ENCODE measurements at regions not wholly inside any gene's neighbourhood (a gene's known extent, or its start where the extent isn't known, plus 50 kb on each side); places are given as distances from the start of the nearest gene placed in this dataset.

- TF ChIP-seq CTCF (IDR thresholded peaks at IDR 0.05; ENCODE audit: poor library complexity, severe bottlenecking): no peak
- no peak for TF ChIP-seq EP300 (conservative IDR thresholded peaks at IDR 0.05; ENCODE audit: poor library complexity, severe bottlenecking)
- TF ChIP-seq, protein P1, sequence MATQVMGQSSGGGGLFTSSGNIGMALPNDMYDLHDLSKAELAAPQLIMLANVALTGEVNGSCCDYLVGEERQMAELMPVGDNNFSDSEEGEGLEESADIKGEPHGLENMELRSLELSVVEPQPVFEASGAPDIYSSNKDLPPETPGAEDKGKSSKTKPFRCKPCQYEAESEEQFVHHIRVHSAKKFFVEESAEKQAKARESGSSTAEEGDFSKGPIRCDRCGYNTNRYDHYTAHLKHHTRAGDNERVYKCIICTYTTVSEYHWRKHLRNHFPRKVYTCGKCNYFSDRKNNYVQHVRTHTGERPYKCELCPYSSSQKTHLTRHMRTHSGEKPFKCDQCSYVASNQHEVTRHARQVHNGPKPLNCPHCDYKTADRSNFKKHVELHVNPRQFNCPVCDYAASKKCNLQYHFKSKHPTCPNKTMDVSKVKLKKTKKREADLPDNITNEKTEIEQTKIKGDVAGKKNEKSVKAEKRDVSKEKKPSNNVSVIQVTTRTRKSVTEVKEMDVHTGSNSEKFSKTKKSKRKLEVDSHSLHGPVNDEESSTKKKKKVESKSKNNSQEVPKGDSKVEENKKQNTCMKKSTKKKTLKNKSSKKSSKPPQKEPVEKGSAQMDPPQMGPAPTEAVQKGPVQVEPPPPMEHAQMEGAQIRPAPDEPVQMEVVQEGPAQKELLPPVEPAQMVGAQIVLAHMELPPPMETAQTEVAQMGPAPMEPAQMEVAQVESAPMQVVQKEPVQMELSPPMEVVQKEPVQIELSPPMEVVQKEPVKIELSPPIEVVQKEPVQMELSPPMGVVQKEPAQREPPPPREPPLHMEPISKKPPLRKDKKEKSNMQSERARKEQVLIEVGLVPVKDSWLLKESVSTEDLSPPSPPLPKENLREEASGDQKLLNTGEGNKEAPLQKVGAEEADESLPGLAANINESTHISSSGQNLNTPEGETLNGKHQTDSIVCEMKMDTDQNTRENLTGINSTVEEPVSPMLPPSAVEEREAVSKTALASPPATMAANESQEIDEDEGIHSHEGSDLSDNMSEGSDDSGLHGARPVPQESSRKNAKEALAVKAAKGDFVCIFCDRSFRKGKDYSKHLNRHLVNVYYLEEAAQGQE (IDR thresholded peaks at IDR 0.05; ENCODE audit: borderline replicate concordance): no peak
- no peak for TF ChIP-seq POLR2AphosphoS5 (IDR thresholded peaks at IDR 0.05)
- TF ChIP-seq EZH2 (IDR thresholded peaks at IDR 0.05; ENCODE audit: borderline replicate concordance, insufficient read depth, low read length, poor library complexity, severe bottlenecking): no peak
- no peak for TF ChIP-seq RAD21 (conservative IDR thresholded peaks at IDR 0.05)
- no peak for TF ChIP-seq SMC3 (conservative IDR thresholded peaks at IDR 0.05; ENCODE audit: poor library complexity)
- TF ChIP-seq TAF1 (IDR thresholded peaks at IDR 0.05; ENCODE audit: low read depth): no peak
- TF ChIP-seq MXI1 (conservative IDR thresholded peaks at IDR 0.05; ENCODE audit: poor library complexity, severe bottlenecking): no peak
These were observed 82.3 kb upstream of the LINGO1 start for GRCh38 chr15:77715051-77715450.

Measured in neural cell (in vitro differentiated cells).